Ishikawa (cell line): ENCODE measurements at regions not wholly inside any gene's neighbourhood (a gene's known extent, or its start where the extent isn't known, plus 50 kb on each side); places are given as distances from the start of the nearest gene placed in this dataset.

ENCODE experiments used
- MAX ChIP-seq: IDR thresholded peaks from 2 replicates; pipeline ENCODE4 v1.6.1; 2012
- REST ChIP-seq: IDR thresholded peaks from 2 replicates; pipeline ENCODE4 v1.6.1; 2012; ENCODE audit warnings: low read depth, mild to moderate bottlenecking
- TCF12 ChIP-seq: IDR thresholded peaks from 2 replicates; pipeline ENCODE4 v1.6.1; 2012; ENCODE audit warnings: low read depth
- TEAD4 ChIP-seq: IDR thresholded peaks from 2 replicates; pipeline ENCODE4 v1.6.1; 2012
- USF1 ChIP-seq: IDR thresholded peaks from 2 replicates; pipeline ENCODE4 v1.6.1; 2012
- ZBTB7A ChIP-seq: IDR thresholded peaks from 2 replicates; pipeline ENCODE4 v1.6.1; 2012; ENCODE audit warnings: low read depth

DNA sequence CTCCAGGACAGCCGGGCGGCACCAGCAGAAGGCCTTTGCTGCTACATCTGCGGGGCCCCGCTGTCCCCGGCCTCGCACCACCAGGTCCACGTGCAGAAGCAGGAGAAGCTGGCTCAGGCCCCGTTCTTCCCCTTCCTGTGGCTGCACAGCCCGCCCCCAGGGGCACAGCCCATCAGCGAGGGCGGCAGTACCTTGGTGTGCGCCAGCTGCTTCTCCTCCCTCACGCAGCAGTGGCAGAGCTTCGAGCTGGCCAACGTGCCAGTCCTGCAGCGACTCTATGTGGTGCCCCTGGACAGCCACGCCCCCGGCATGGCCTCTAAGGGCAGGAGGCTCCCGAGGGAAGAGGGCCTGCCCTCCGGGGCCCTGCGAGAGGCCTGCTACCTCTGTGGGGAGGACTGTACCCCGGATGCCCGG, 58.3 kb upstream of the CIBAR2 start:
- TF ChIP-seq TEAD4 (no peak), ZBTB7A (no peak), REST (no peak), MAX (no peak), TCF12 (no peak), USF1 (no peak)
